ENCODE measurements at regions not wholly inside any gene's neighbourhood (a gene's known extent, or its start where the extent isn't known, plus 50 kb on each side); places are given as distances from the start of the nearest gene placed in this dataset.

GRCh38 chr3:191111722-191112121 lies 87.3 kb upstream of the OSTN start:
- no peaks in the 10 kb centered on the region for H3K27me3 ChIP-seq (ENCODE audit: control insufficient read depth, insufficient read depth, low read length)
- no peak overlapping the region for H2AFZ ChIP-seq
- no peak overlapping the region for H3K4me3 ChIP-seq (ENCODE audit: low read depth, low read length)
- TF ChIP-seq, protein P1, sequence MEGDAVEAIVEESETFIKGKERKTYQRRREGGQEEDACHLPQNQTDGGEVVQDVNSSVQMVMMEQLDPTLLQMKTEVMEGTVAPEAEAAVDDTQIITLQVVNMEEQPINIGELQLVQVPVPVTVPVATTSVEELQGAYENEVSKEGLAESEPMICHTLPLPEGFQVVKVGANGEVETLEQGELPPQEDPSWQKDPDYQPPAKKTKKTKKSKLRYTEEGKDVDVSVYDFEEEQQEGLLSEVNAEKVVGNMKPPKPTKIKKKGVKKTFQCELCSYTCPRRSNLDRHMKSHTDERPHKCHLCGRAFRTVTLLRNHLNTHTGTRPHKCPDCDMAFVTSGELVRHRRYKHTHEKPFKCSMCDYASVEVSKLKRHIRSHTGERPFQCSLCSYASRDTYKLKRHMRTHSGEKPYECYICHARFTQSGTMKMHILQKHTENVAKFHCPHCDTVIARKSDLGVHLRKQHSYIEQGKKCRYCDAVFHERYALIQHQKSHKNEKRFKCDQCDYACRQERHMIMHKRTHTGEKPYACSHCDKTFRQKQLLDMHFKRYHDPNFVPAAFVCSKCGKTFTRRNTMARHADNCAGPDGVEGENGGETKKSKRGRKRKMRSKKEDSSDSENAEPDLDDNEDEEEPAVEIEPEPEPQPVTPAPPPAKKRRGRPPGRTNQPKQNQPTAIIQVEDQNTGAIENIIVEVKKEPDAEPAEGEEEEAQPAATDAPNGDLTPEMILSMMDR (IDR thresholded peaks at IDR 0.05) = no peak
- no peak overlapping the region for H3K4me2 ChIP-seq (ENCODE audit: low read length)
- no peak overlapping the region for H3K27ac ChIP-seq
- H3K4me1 ChIP-seq = no peaks in the 10 kb centered on the region
- no peaks in the 10 kb centered on the region for H3K9me3 ChIP-seq (ENCODE audit: control insufficient read depth, low read length)
- no peaks in the 10 kb centered on the region for H3K36me3 ChIP-seq (ENCODE audit: control insufficient read depth, insufficient read depth, low read length)
- H3K79me2 ChIP-seq = no peaks in the 10 kb centered on the region
- no peak overlapping the region for H3K9ac ChIP-seq

GRCh38 chr3:191105418-191105817 lies 93.6 kb upstream of the OSTN start:
- Histone ChIP-seq H3K36me3 (ENCODE audit: control insufficient read depth, insufficient read depth, low read length) (no peaks in the 10 kb centered on the region), H3K27ac (no peak overlapping the region)

GRCh38 chr3:191100516-191100915 lies 98.5 kb upstream of the OSTN start:
- H3K9ac ChIP-seq = no peak overlapping the region
- H2AFZ ChIP-seq = no peak overlapping the region
- no peaks in the 10 kb centered on the region for H3K36me3 ChIP-seq (ENCODE audit: control insufficient read depth, insufficient read depth, low read length)
- H3K79me2 ChIP-seq = no peaks in the 10 kb centered on the region
- no peaks in the 10 kb centered on the region for H3K27me3 ChIP-seq (ENCODE audit: control insufficient read depth, insufficient read depth, low read length)
- no peaks in the 10 kb centered on the region for H3K9me3 ChIP-seq (ENCODE audit: control insufficient read depth, low read length)
- no peaks in the 10 kb centered on the region for H3K4me1 ChIP-seq
- TF ChIP-seq, protein P1 (IDR thresholded peaks at IDR 0.05) = no peak
- H3K4me2 ChIP-seq (ENCODE audit: low read length) = no peak overlapping the region
- H3K27ac ChIP-seq = no peak overlapping the region
- H3K4me3 ChIP-seq (ENCODE audit: low read depth, low read length) = no peak overlapping the region

More at GRCh38 chr3:191105418-191105817, 93.6 kb upstream of the OSTN start:
- Histone ChIP-seq H3K9ac (no peak overlapping the region), H3K4me2 (ENCODE audit: low read length) (no peak overlapping the region), H3K4me1 (no peaks in the 10 kb centered on the region), H3K9me3 (ENCODE audit: control insufficient read depth, low read length) (no peaks in the 10 kb centered on the region), H3K27me3 (ENCODE audit: control insufficient read depth, insufficient read depth, low read length) (no peaks in the 10 kb centered on the region), H3K4me3 (ENCODE audit: low read depth, low read length) (no peak overlapping the region), H2AFZ (no peak overlapping the region), H3K79me2 (no peaks in the 10 kb centered on the region)
- TF ChIP-seq, protein P1 (IDR thresholded peaks at IDR 0.05) = no peak

- no peak overlapping the region for H3K4me3 ChIP-seq (ENCODE audit: low read depth, low read length)
- TF ChIP-seq, protein P1 (IDR thresholded peaks at IDR 0.05) = no peak
- no peak overlapping the region for H2AFZ ChIP-seq
- no peak overlapping the region for H3K27ac ChIP-seq
- no peaks in the 10 kb centered on the region for H3K36me3 ChIP-seq (ENCODE audit: control insufficient read depth, insufficient read depth, low read length)
- H3K4me2 ChIP-seq (ENCODE audit: low read length) = no peak overlapping the region
- no peaks in the 10 kb centered on the region for H3K4me1 ChIP-seq
- no peak overlapping the region for H3K9ac ChIP-seq
- H3K79me2 ChIP-seq = no peaks in the 10 kb centered on the region
- H3K9me3 ChIP-seq (ENCODE audit: control insufficient read depth, low read length) = no peaks in the 10 kb centered on the region
- H3K27me3 ChIP-seq (ENCODE audit: control insufficient read depth, insufficient read depth, low read length) = no peaks in the 10 kb centered on the region
Observed at GRCh38 chr3:191094057-191094845, 104.8 kb upstream of the OSTN start.

- Histone ChIP-seq H3K27ac (no peak overlapping the region), H3K4me3 (ENCODE audit: low read depth, low read length) (no peak overlapping the region), H3K36me3 (ENCODE audit: control insufficient read depth, insufficient read depth, low read length) (no peaks in the 10 kb centered on the region), H3K9ac (no peak overlapping the region), H3K9me3 (ENCODE audit: control insufficient read depth, low read length) (no peaks in the 10 kb centered on the region), H3K27me3 (ENCODE audit: control insufficient read depth, insufficient read depth, low read length) (no peaks in the 10 kb centered on the region), H3K79me2 (no peaks in the 10 kb centered on the region), H2AFZ (no peak overlapping the region), H3K4me1 (no peaks in the 10 kb centered on the region), H3K4me2 (ENCODE audit: low read length) (no peak overlapping the region)
- TF ChIP-seq, protein P1 (IDR thresholded peaks at IDR 0.05) = no peak
Observed at GRCh38 chr3:191087391-191087790, 111.7 kb upstream of the OSTN start.

Measured in parathyroid adenoma (tissue), 2 donors.